ENCODE measurements at regions not wholly inside any gene's neighbourhood (a gene's known extent, or its start where the extent isn't known, plus 50 kb on each side); places are given as distances from the start of the nearest gene placed in this dataset.

DNA sequence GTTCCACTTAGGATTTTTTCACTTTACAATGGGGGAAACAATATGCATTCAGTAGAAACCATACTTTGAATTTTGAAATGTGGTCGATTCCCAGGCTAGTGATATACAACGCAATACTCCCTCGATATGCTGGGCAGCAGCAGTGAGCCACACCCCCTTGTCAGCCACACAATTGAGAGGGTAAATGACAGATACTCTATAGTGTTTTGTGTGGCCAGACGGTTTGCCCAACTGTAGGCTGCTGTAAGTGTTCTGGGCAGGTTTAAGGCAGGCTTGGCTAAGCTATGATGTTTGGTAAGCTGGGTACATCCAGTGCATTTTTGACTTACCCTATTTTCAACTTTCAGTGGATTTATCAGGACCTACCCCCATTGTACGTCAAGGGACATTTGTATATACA lies 169.6 kb upstream of the KIAA1217 start:
- TF ChIP-seq EP300 (IDR thresholded peaks at IDR 0.05) (no peak), POLR2A (IDR thresholded peaks at IDR 0.05) (no peak)
